WTC11 (cell line): ENCODE measurements at regions not wholly inside any gene's neighbourhood (a gene's known extent, or its start where the extent isn't known, plus 50 kb on each side); places are given as distances from the start of the nearest gene placed in this dataset.

ENCODE experiments used
- CREB1 ChIP-seq: sonication (generic); formaldehyde crosslinking; IDR thresholded peaks from 2 replicates; pipeline ENCODE4 v1.8.0; 2023; ENCODE audit warnings: mild to moderate bottlenecking, missing genetic modification reagents
- CTCF ChIP-seq: fragments of 200-600 bp; IDR thresholded peaks from 2 replicates; pipeline ENCODE4 v1.8.0; 2022; ENCODE audit warnings: antibody characterized with exemption
- ELF4 ChIP-seq: sonication (generic); formaldehyde crosslinking; IDR thresholded peaks from 2 replicates; pipeline ENCODE4 v1.8.1; 2022; ENCODE audit warnings: low read depth, mild to moderate bottlenecking, moderate library complexity, missing genetic modification reagents
- FOXJ3 ChIP-seq: sonication (generic); formaldehyde crosslinking; IDR thresholded peaks from 2 replicates; pipeline ENCODE4 v1.9.0; 2021; ENCODE audit warnings: missing genetic modification reagents, mild to moderate bottlenecking, borderline replicate concordance
- MAX ChIP-seq: sonication (generic); formaldehyde crosslinking; IDR thresholded peaks from 2 replicates; pipeline ENCODE4 v1.8.0; 2022; ENCODE audit warnings: mild to moderate bottlenecking, missing genetic modification reagents
- SP1 ChIP-seq: sonication (generic); formaldehyde crosslinking; conservative IDR thresholded peaks from 2 replicates; pipeline ENCODE4 v1.8.1; 2022; ENCODE audit warnings: missing genetic modification reagents
- STAT6 ChIP-seq: sonication (generic); formaldehyde crosslinking; conservative IDR thresholded peaks from 2 replicates; pipeline ENCODE4 v1.8.1; 2023; ENCODE audit warnings: mild to moderate bottlenecking, low read depth, missing genetic modification reagents, moderate library complexity

- no peak for TF ChIP-seq CTCF
- no peak for TF ChIP-seq ELF4 (CRISPR knock-in tag)
- no peak for TF ChIP-seq SP1
- no peak for TF ChIP-seq FOXJ3 (CRISPR knock-in tag)
- no peak for TF ChIP-seq CREB1 (CRISPR knock-in tag)
- no peak for TF ChIP-seq MAX
- TF ChIP-seq STAT6, result no peak
These were observed 273.2 kb upstream of the CDH9 start for GRCh38 chr5:27311544-27311943.
